Colonic mucosa (tissue), 4 donors: ENCODE measurements at regions not wholly inside any gene's neighbourhood (a gene's known extent, or its start where the extent isn't known, plus 50 kb on each side); places are given as distances from the start of the nearest gene placed in this dataset.

ENCODE experiments used
- DNase-seq: peaks from one replicate; pipeline ENCODE4 v3.0.0-alpha.2; 2020
- H3K27ac ChIP-seq: fragments of 200-600 bp; one replicate; pipeline ENCODE4 v1.8.0; 2021
- H3K27me3 ChIP-seq: fragments of 200-600 bp; one replicate; pipeline ENCODE4 v1.8.0; 2021
- H3K36me3 ChIP-seq: fragments of 200-600 bp; one replicate; pipeline ENCODE4 v1.8.0; 2021
- H3K4me1 ChIP-seq: fragments of 200-600 bp; one replicate; pipeline ENCODE4 v1.8.0; 2021; ENCODE audit warnings: mild to moderate bottlenecking
- H3K4me3 ChIP-seq: fragments of 200-600 bp; one replicate; pipeline ENCODE4 v1.8.0; 2021
- H3K9ac ChIP-seq, 2 donors: one replicate each; pipeline ENCODE4 v1.7.0; 2013; ENCODE audit warnings: control low read depth in 2 of 2, low read depth in 2 of 2, low read length in 2 of 2
- H3K9me3 ChIP-seq: fragments of 200-600 bp; one replicate; pipeline ENCODE4 v1.8.0; 2021
- intact Hi-C: fragments of 100-400 bp; cut with DNase I; formaldehyde crosslinking; loops from one replicate; pipeline ENCODE4 v1.14.1; 2022
- TF ChIP-seq, protein P1 (sequence below): fragments of 200-600 bp; IDR thresholded peaks from one replicate; pipeline ENCODE4 v1.8.0; 2022; ENCODE audit warnings: antibody characterized with exemption, mild to moderate bottlenecking
- donor health status: healthy.
- donor health status: DM: no; HTN: no; CAD: no.
- donor health status: DM: no; HTN: no; CAD: no.

- no peaks in the 10 kb centered on the region for H3K27me3 ChIP-seq
- no peaks in the 10 kb centered on the region for H3K9me3 ChIP-seq
- no peak overlapping the region for H3K4me3 ChIP-seq
- intact Hi-C loops = no loop called here
- TF ChIP-seq, protein P1, sequence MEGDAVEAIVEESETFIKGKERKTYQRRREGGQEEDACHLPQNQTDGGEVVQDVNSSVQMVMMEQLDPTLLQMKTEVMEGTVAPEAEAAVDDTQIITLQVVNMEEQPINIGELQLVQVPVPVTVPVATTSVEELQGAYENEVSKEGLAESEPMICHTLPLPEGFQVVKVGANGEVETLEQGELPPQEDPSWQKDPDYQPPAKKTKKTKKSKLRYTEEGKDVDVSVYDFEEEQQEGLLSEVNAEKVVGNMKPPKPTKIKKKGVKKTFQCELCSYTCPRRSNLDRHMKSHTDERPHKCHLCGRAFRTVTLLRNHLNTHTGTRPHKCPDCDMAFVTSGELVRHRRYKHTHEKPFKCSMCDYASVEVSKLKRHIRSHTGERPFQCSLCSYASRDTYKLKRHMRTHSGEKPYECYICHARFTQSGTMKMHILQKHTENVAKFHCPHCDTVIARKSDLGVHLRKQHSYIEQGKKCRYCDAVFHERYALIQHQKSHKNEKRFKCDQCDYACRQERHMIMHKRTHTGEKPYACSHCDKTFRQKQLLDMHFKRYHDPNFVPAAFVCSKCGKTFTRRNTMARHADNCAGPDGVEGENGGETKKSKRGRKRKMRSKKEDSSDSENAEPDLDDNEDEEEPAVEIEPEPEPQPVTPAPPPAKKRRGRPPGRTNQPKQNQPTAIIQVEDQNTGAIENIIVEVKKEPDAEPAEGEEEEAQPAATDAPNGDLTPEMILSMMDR = no peak
- no peaks in the 10 kb centered on the region for H3K36me3 ChIP-seq
- H3K4me1 ChIP-seq = no peaks in the 10 kb centered on the region
- no peak overlapping the region for H3K27ac ChIP-seq
- H3K9ac ChIP-seq = no peak overlapping the region
- DNase-seq = no peak
Measured at GRCh38 chr20:46831633-46832011, 63.0 kb upstream of the EYA2 start.

GRCh38 chr20:46832555-46832954 is 62.1 kb upstream of the EYA2 start:
- intact Hi-C loops = no loop called here
- Histone ChIP-seq H3K9me3 (no peaks in the 10 kb centered on the region), H3K4me1 (no peaks in the 10 kb centered on the region), H3K27ac (no peak overlapping the region), H3K9ac (no peak overlapping the region), H3K36me3 (no peaks in the 10 kb centered on the region), H3K27me3 (no peaks in the 10 kb centered on the region), H3K4me3 (no peak overlapping the region)
- DNase-seq = no peak
- TF ChIP-seq, protein P1 = no peak

GRCh38 chr20:46833360-46833759 is 61.3 kb upstream of the EYA2 start:
- Histone ChIP-seq H3K9me3 (no peaks in the 10 kb centered on the region), H3K4me1 (no peaks in the 10 kb centered on the region), H3K27me3 (no peaks in the 10 kb centered on the region), H3K36me3 (no peaks in the 10 kb centered on the region), H3K9ac (no peak overlapping the region), H3K27ac (no peak overlapping the region), H3K4me3 (no peak overlapping the region)
- no peak for DNase-seq
- TF ChIP-seq, protein P1 = no peak
- intact Hi-C loops = no loop called here

- Histone ChIP-seq H3K9me3 (no peaks in the 10 kb centered on the region), H3K27me3 (no peaks in the 10 kb centered on the region), H3K9ac (no peak overlapping the region), H3K4me1 (no peaks in the 10 kb centered on the region), H3K27ac (no peak overlapping the region), H3K36me3 (no peaks in the 10 kb centered on the region), H3K4me3 (no peak overlapping the region)
- DNase-seq = no peak
- intact Hi-C loops = no loop called here
- TF ChIP-seq, protein P1 = no peak
Measured at GRCh38 chr20:46835418-46835817, 59.2 kb upstream of the EYA2 start.

- Histone ChIP-seq H3K36me3 (no peaks in the 10 kb centered on the region), H3K4me3 (no peak overlapping the region), H3K27me3 (no peaks in the 10 kb centered on the region), H3K9me3 (no peaks in the 10 kb centered on the region), H3K27ac (no peak overlapping the region), H3K9ac (no peak overlapping the region), H3K4me1 (no peaks in the 10 kb centered on the region)
- TF ChIP-seq, protein P1 = no peak
- intact Hi-C loops = no loop called here
- DNase-seq = no peak
Measured at GRCh38 chr20:46837083-46837482, 57.6 kb upstream of the EYA2 start.

- intact Hi-C loops = no loop called here
- no peak overlapping the region for H3K4me3 ChIP-seq
- H3K9me3 ChIP-seq = no peaks in the 10 kb centered on the region
- H3K9ac ChIP-seq = no peak overlapping the region
- DNase-seq = no peak
- no peaks in the 10 kb centered on the region for H3K36me3 ChIP-seq
- H3K4me1 ChIP-seq = no peaks in the 10 kb centered on the region
- H3K27me3 ChIP-seq = no peaks in the 10 kb centered on the region
- TF ChIP-seq, protein P1 = no peak
- no peak overlapping the region for H3K27ac ChIP-seq
Measured at GRCh38 chr20:46838011-46838410, 56.6 kb upstream of the EYA2 start.
